Endodermal cell (in vitro differentiated cells): ENCODE measurements at regions not wholly inside any gene's neighbourhood (a gene's known extent, or its start where the extent isn't known, plus 50 kb on each side); places are given as distances from the start of the nearest gene placed in this dataset.
"Not testable (repeated sequence)": the region's sequence is repeated elsewhere in the genome, so short reads cannot be mapped to it uniquely, and the experiment has no call there.

ENCODE experiments used
- DNase-seq: peaks from one replicate; pipeline ENCODE4 v3.0.0-alpha.2; 2017
- H3K27ac ChIP-seq: 2 replicates; pipeline ENCODE4 v1.5.1; 2013; ENCODE audit warnings: mild to moderate bottlenecking, low read depth, low read length, moderate library complexity
- H3K27me3 ChIP-seq: 2 replicates; pipeline ENCODE4 v1.6.1; 2013; ENCODE audit warnings: mild to moderate bottlenecking, low read length, moderate library complexity; ENCODE audit not compliant: insufficient read depth, control insufficient read depth, poor library complexity, severe bottlenecking
- H3K36me3 ChIP-seq: 2 replicates; pipeline ENCODE4 v1.7.0; 2013; ENCODE audit warnings: mild to moderate bottlenecking, low read length, moderate library complexity; ENCODE audit not compliant: control insufficient read depth, insufficient read depth
- H3K4me1 ChIP-seq: one replicate; pipeline ENCODE4 v1.7.0; 2013; ENCODE audit warnings: low read length; ENCODE audit not compliant: control insufficient read depth, insufficient read depth
- H3K4me3 ChIP-seq: 2 replicates; pipeline ENCODE4 v1.5.1; 2013; ENCODE audit warnings: mild to moderate bottlenecking, low read length, moderate library complexity
- H3K9ac ChIP-seq: 2 replicates; pipeline ENCODE4 v1.6.1; 2013; ENCODE audit warnings: mild to moderate bottlenecking, low read length, moderate library complexity; ENCODE audit not compliant: poor library complexity, severe bottlenecking; ENCODE audit errors: extremely low read depth
- H3K9me3 ChIP-seq: 2 replicates; pipeline ENCODE4 v1.6.1; 2013; ENCODE audit warnings: mild to moderate bottlenecking, low read length, moderate library complexity; ENCODE audit not compliant: control insufficient read depth
- H3K27ac Mint-ChIP-seq: 2 replicates; pipeline ENCODE4 v1.8.0; 2020; ENCODE audit warnings: mixed read lengths
- H3K27me3 Mint-ChIP-seq: 2 replicates; pipeline ENCODE4 v1.8.0; 2021; ENCODE audit warnings: mild to moderate bottlenecking, mixed read lengths; ENCODE audit not compliant: insufficient read depth
- H3K36me3 Mint-ChIP-seq: 2 replicates; pipeline ENCODE4 v1.8.0; 2020; ENCODE audit warnings: low read depth, mixed read lengths
- H3K4me1 Mint-ChIP-seq: 2 replicates; pipeline ENCODE4 v1.8.0; 2020; ENCODE audit warnings: mixed read lengths
- H3K4me3 Mint-ChIP-seq: 2 replicates; pipeline ENCODE4 v1.8.0; 2020; ENCODE audit warnings: mild to moderate bottlenecking, moderate library complexity, mixed read lengths
- H3K9me3 Mint-ChIP-seq: 2 replicates; pipeline ENCODE4 v1.8.0; 2020; ENCODE audit warnings: mild to moderate bottlenecking, mixed read lengths
- whole genome bisulfite sequencing, 2 experiments: methylation state at CpG; one replicate each; pipeline versions ENCODE4 v1.1.5 to v1.1.7; 2013; ENCODE audit warnings: missing lambda C conversion rate in 2 of 2, mixed read lengths in 1 of 2; ENCODE audit not compliant: insufficient coverage in 1 of 2, insufficient read length in 1 of 2; 5-methylcytosine and 5-hydroxymethylcytosine counted together
- TF ChIP-seq, protein P1 (sequence below): fragments of 200-600 bp; sonication (generic); conservative IDR thresholded peaks from 2 replicates; pipeline ENCODE4 v1.5.0; 2021; ENCODE audit warnings: antibody characterized with exemption, mild to moderate bottlenecking

DNA sequence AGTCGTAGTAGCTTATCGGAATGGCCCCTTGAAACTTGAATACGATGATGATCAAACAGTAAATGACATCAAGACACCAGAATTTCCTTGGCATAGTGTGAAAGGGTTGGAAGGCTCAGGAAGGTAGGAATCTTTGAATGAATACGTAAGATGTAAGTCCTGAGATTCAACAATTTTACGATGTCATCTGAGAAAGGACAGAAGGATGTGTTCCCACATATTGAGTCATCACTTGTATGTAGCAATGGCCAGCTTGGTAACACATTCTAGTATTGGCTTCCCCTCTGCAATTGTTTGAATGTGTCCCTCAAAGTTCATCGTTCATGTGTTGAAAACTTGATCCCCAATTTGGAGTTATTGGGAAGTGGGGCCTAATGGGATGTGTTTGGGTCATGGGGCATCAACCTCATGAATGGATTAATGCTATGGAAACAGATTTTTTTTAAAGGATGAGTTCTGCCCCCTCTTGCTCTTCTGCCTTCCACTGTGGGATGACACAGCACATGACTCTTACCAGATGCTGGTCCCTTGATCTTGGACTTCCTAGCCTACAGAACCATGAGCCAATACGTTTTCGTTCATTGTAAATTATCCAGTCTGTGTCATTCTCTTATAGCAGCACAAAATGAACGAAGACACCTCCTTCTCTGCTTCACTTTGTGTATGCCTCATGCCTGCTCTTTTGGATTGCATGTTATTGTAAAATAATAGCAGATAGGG is 284.6 kb downstream of the BCAT1 start:
- H3K4me3 Mint-ChIP-seq = no peak overlapping the region
- no peaks in the 10 kb centered on the region for H3K4me1 ChIP-seq
- TF ChIP-seq, protein P1, sequence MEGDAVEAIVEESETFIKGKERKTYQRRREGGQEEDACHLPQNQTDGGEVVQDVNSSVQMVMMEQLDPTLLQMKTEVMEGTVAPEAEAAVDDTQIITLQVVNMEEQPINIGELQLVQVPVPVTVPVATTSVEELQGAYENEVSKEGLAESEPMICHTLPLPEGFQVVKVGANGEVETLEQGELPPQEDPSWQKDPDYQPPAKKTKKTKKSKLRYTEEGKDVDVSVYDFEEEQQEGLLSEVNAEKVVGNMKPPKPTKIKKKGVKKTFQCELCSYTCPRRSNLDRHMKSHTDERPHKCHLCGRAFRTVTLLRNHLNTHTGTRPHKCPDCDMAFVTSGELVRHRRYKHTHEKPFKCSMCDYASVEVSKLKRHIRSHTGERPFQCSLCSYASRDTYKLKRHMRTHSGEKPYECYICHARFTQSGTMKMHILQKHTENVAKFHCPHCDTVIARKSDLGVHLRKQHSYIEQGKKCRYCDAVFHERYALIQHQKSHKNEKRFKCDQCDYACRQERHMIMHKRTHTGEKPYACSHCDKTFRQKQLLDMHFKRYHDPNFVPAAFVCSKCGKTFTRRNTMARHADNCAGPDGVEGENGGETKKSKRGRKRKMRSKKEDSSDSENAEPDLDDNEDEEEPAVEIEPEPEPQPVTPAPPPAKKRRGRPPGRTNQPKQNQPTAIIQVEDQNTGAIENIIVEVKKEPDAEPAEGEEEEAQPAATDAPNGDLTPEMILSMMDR = no peak
- H3K27ac ChIP-seq = no peak overlapping the region
- H3K9ac ChIP-seq = no peak overlapping the region
- H3K36me3 Mint-ChIP-seq = no peaks in the 10 kb centered on the region
- no peaks in the 10 kb centered on the region for H3K4me1 Mint-ChIP-seq
- no peak overlapping the region for H3K4me3 ChIP-seq
- WGBS, 2 experiments = 93 to 97% methylated on average over 7 to 9 of the region's 9 CpGs
- H3K27ac Mint-ChIP-seq = no peak overlapping the region
- H3K27me3 Mint-ChIP-seq = no peaks in the 10 kb centered on the region
- H3K9me3 Mint-ChIP-seq = no peaks in the 10 kb centered on the region
- H3K9me3 ChIP-seq = no peaks in the 10 kb centered on the region
- no peak for DNase-seq
- H3K36me3 ChIP-seq = no peaks in the 10 kb centered on the region
- no peaks in the 10 kb centered on the region for H3K27me3 ChIP-seq

DNA sequence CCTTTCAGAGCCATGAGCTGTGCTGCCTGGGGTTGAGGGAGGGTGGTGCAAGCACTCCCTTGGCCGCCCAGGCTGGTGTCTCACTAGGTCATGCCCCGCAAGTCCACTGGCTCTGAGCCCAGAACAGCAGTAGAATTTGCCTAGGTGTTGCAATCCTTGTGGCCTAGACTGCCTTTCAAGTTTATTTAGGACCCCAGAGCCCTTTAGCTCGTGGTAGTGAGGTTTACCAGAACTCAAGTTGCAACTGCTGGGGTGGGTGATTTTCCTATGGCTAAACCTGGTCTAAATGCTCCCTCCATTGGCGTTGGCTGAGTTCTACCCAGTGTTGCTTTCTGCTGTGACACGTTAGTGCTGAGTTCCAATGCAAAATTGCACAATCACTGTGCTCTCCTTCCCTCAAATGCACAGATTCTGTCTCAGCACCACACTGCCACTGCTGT is 287.2 kb downstream of the BCAT1 start:
- Mint-ChIP-seq H3K36me3 (no peaks in the 10 kb centered on the region), H3K9me3 (no peaks in the 10 kb centered on the region), H3K27me3 (no peaks in the 10 kb centered on the region), H3K27ac (no peak overlapping the region), H3K4me1 (no peaks in the 10 kb centered on the region), H3K4me3 (no peak overlapping the region)
- no peak for DNase-seq
- 74 to 88% methylated on average over 3 to 5 of the region's 5 CpGs for WGBS, 2 experiments
- H3K27ac ChIP-seq = no peak overlapping the region
- TF ChIP-seq, protein P1 = no peak
- no peaks in the 10 kb centered on the region for H3K9me3 ChIP-seq
- no peak overlapping the region for H3K9ac ChIP-seq
- no peaks in the 10 kb centered on the region for H3K36me3 ChIP-seq
- no peak overlapping the region for H3K4me3 ChIP-seq
- no peaks in the 10 kb centered on the region for H3K4me1 ChIP-seq
- no peaks in the 10 kb centered on the region for H3K27me3 ChIP-seq

DNA sequence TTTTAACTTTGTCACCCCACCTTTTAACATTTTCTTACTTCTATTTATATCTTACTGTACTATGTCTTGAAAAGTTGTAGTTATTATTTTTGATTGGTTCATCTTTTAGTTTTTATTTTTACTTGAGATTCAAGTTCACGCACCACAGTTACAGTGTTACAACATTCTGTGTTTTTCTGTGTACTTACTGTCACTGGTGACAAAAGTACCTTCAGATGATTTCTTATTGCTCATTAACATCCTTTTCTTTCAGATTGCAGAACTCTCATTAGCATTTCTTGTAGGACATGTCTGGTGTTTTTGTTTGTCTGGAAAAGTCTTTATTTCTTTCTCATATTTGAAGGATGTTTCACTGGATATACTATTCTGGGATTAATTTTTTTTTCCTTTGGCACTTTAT is 289.9 kb downstream of the BCAT1 start:
- Mint-ChIP-seq H3K36me3 (no peaks in the 10 kb centered on the region), H3K9me3 (no peaks in the 10 kb centered on the region), H3K27ac (no peak overlapping the region), H3K4me1 (no peaks in the 10 kb centered on the region), H3K4me3 (no peak overlapping the region), H3K27me3 (no peaks in the 10 kb centered on the region)
- WGBS, 2 experiments = 100% methylated on average over 1 of the region's 1 CpG; no CpG with 5 or more reads in 1 of the 2 experiments
- Histone ChIP-seq H3K9ac (no peak overlapping the region), H3K4me3 (no peak overlapping the region), H3K4me1 (no peaks in the 10 kb centered on the region), H3K36me3 (no peaks in the 10 kb centered on the region), H3K9me3 (no peaks in the 10 kb centered on the region), H3K27ac (no peak overlapping the region), H3K27me3 (no peaks in the 10 kb centered on the region)
- TF ChIP-seq, protein P1 = no peak
- no peak for DNase-seq

DNA sequence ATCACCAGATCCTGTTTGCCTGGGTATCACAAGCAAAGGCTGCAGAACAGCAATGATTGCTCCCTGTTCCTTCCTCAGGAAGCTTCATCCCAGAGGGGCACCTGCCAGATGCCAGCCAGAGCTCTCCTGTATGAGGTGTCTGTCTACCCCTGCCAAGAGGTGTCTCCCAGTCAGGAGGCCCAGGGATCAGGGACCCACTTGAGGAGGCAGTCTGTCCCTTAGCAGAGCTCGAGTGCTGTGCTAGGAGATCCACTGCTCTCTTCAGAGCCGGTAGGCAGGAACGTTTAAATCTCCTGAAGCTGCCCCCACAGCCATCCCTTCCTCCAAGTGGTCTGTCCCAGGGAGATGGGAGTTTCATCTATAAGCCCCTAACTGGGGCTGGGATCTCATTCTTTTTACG is 294.6 kb downstream of the BCAT1 start:
- not testable (repeated sequence) for DNase-seq, H3K4me3 Mint-ChIP-seq, H3K27ac ChIP-seq, H3K9me3 ChIP-seq, H3K36me3 Mint-ChIP-seq, H3K4me1 Mint-ChIP-seq, H3K27ac Mint-ChIP-seq, H3K9ac ChIP-seq, H3K36me3 ChIP-seq, H3K27me3 ChIP-seq, H3K4me1 ChIP-seq, H3K27me3 Mint-ChIP-seq, H3K4me3 ChIP-seq, H3K9me3 Mint-ChIP-seq
- WGBS, 2 experiments = 95 to 97% methylated on average over 3 to 4 of the region's 4 CpGs
